ENCODE measurements at regions not wholly inside any gene's neighbourhood (a gene's known extent, or its start where the extent isn't known, plus 50 kb on each side); places are given as distances from the start of the nearest gene placed in this dataset.

- no peaks in the 10 kb centered on the region for H3K36me3 Mint-ChIP-seq (ENCODE audit: insufficient read depth, unreplicated experiment)
- no peaks in the 10 kb centered on the region for H3K9me3 Mint-ChIP-seq (ENCODE audit: unreplicated experiment)
- ChIA-PET POLR2A (no interaction called here), CTCF (no interaction called here)
- no peaks in the 10 kb centered on the region; the same call in 1 of the 2 replicates for H3K4me1 ChIP-seq
- no peaks in the 10 kb centered on the region for H3K27me3 Mint-ChIP-seq (ENCODE audit: insufficient read depth, unreplicated experiment)
- intact Hi-C loops (cut with micrococcal nuclease; ENCODE audit: unreplicated experiment): no loop called here
- no peak overlapping the region for H3K4me3 ChIP-seq (ENCODE audit: low read depth, low read length)
- no peak overlapping the region for H3K27ac Mint-ChIP-seq (ENCODE audit: unreplicated experiment)
- no peak for DNase-seq
- H3K36me3 ChIP-seq (ENCODE audit: control insufficient read depth, insufficient read depth, low read length): no peaks in the 10 kb centered on the region
- no peak overlapping the region for H3K4me3 Mint-ChIP-seq (ENCODE audit: unreplicated experiment)
- H3K4me1 Mint-ChIP-seq (ENCODE audit: low read depth, unreplicated experiment): no peaks in the 10 kb centered on the region
- TF ChIP-seq, protein P1, sequence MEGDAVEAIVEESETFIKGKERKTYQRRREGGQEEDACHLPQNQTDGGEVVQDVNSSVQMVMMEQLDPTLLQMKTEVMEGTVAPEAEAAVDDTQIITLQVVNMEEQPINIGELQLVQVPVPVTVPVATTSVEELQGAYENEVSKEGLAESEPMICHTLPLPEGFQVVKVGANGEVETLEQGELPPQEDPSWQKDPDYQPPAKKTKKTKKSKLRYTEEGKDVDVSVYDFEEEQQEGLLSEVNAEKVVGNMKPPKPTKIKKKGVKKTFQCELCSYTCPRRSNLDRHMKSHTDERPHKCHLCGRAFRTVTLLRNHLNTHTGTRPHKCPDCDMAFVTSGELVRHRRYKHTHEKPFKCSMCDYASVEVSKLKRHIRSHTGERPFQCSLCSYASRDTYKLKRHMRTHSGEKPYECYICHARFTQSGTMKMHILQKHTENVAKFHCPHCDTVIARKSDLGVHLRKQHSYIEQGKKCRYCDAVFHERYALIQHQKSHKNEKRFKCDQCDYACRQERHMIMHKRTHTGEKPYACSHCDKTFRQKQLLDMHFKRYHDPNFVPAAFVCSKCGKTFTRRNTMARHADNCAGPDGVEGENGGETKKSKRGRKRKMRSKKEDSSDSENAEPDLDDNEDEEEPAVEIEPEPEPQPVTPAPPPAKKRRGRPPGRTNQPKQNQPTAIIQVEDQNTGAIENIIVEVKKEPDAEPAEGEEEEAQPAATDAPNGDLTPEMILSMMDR (IDR thresholded peaks at IDR 0.05; ENCODE audit: insufficient read depth in 1 of 2, low read depth in 1 of 2, low read length in 1 of 2, severe bottlenecking in 1 of 2, unreplicated experiment in 1 of 2): no peak
- H3K9me3 ChIP-seq: no peaks in the 10 kb centered on the region
- no TSS peak for BruUV-seq (replicated peaks)
- H3K27me3 ChIP-seq (replicated peaks; ENCODE audit: control insufficient read depth, insufficient read depth, low read length): no peaks in the 10 kb centered on the region
Observed at GRCh38 chr7:17146621-17147020, 151.8 kb upstream of the AHR start.

GRCh38 chr7:17147409-17147808 lies 151.0 kb upstream of the AHR start:
- no peaks in the 10 kb centered on the region for H3K27me3 ChIP-seq (replicated peaks; ENCODE audit: control insufficient read depth, insufficient read depth, low read length)
- no peaks in the 10 kb centered on the region for H3K36me3 ChIP-seq (ENCODE audit: control insufficient read depth, insufficient read depth, low read length)
- H3K4me1 ChIP-seq: no peaks in the 10 kb centered on the region; the same call in 1 of the 2 replicates
- H3K9me3 Mint-ChIP-seq (ENCODE audit: unreplicated experiment): no peaks in the 10 kb centered on the region
- TF ChIP-seq, protein P1 (IDR thresholded peaks at IDR 0.05; ENCODE audit: insufficient read depth in 1 of 2, low read depth in 1 of 2, low read length in 1 of 2, severe bottlenecking in 1 of 2, unreplicated experiment in 1 of 2): no peak
- BruUV-seq (replicated peaks): no TSS peak
- no peak overlapping the region for H3K27ac Mint-ChIP-seq (ENCODE audit: unreplicated experiment)
- CTCF ChIA-PET: no interaction called here
- no peak overlapping the region for H3K4me3 Mint-ChIP-seq (ENCODE audit: unreplicated experiment)
- no peaks in the 10 kb centered on the region for H3K36me3 Mint-ChIP-seq (ENCODE audit: insufficient read depth, unreplicated experiment)
- POLR2A ChIA-PET: no interaction called here
- no peak overlapping the region for H3K4me3 ChIP-seq (ENCODE audit: low read depth, low read length)
- no peaks in the 10 kb centered on the region for H3K9me3 ChIP-seq
- DNase-seq: no peak
- intact Hi-C loops (cut with micrococcal nuclease; ENCODE audit: unreplicated experiment): no loop called here
- H3K27me3 Mint-ChIP-seq (ENCODE audit: insufficient read depth, unreplicated experiment): no peaks in the 10 kb centered on the region
- no peaks in the 10 kb centered on the region for H3K4me1 Mint-ChIP-seq (ENCODE audit: low read depth, unreplicated experiment)

- no TSS peak for BruUV-seq (replicated peaks)
- H3K9me3 Mint-ChIP-seq (ENCODE audit: unreplicated experiment): no peaks in the 10 kb centered on the region
- Histone ChIP-seq H3K27me3 (replicated peaks; ENCODE audit: control insufficient read depth, insufficient read depth, low read length) (no peaks in the 10 kb centered on the region), H3K4me1 (no peaks in the 10 kb centered on the region), H3K9me3 (no peaks in the 10 kb centered on the region), H3K4me3 (ENCODE audit: low read depth, low read length) (no peak overlapping the region), H3K36me3 (ENCODE audit: control insufficient read depth, insufficient read depth, low read length) (no peaks in the 10 kb centered on the region)
- H3K4me1 Mint-ChIP-seq (ENCODE audit: low read depth, unreplicated experiment): no peaks in the 10 kb centered on the region
- no peaks in the 10 kb centered on the region for H3K27me3 Mint-ChIP-seq (ENCODE audit: insufficient read depth, unreplicated experiment)
- intact Hi-C loops (cut with micrococcal nuclease; ENCODE audit: unreplicated experiment): no loop called here
- TF ChIP-seq, protein P1 (IDR thresholded peaks at IDR 0.05; ENCODE audit: insufficient read depth in 1 of 2, low read depth in 1 of 2, low read length in 1 of 2, severe bottlenecking in 1 of 2, unreplicated experiment in 1 of 2): no peak
- CTCF ChIA-PET: no interaction called here
- POLR2A ChIA-PET: no interaction called here
- DNase-seq: no peak
- no peak overlapping the region for H3K27ac Mint-ChIP-seq (ENCODE audit: unreplicated experiment)
- H3K36me3 Mint-ChIP-seq (ENCODE audit: insufficient read depth, unreplicated experiment): no peaks in the 10 kb centered on the region
- H3K4me3 Mint-ChIP-seq (ENCODE audit: unreplicated experiment): no peak overlapping the region
Observed at GRCh38 chr7:17150018-17150417, 148.4 kb upstream of the AHR start.
